HCT116 (cell line): ENCODE measurements at regions not wholly inside any gene's neighbourhood (a gene's known extent, or its start where the extent isn't known, plus 50 kb on each side); places are given as distances from the start of the nearest gene placed in this dataset.

Experiments used
- ATAC-seq: fragments of 200-7000 bp; cut with Tn5 transposase; 2 replicates; pipeline ENCODE4 v1.9.1; 2020; ENCODE audit warnings: mild to moderate bottlenecking, moderate library complexity
- BruUV-seq: library from RNA; stranded (reverse); fragments of 400-500 nt; replicated peaks from 2 replicates; lab custom pipeline; 2021; lab: Mats Ljungman, UMichigan
- CTCF ChIA-PET: fragments of 300-600 bp; sonication (Branson Sonifier 250); formaldehyde crosslinking; loops from one replicate; lab custom pipeline; 2021; ENCODE audit warnings: antibody characterized with exemption; lab: Charles Lee
- POLR2A ChIA-PET: fragments of 300-600, 350-600 bp; sonication (Branson Sonifier 250); formaldehyde crosslinking; loops from one replicate; lab custom pipeline; 2021; ENCODE audit warnings: antibody characterized with exemption; lab: Charles Lee
- RAD21 ChIA-PET, 2 experiments: fragments of 300-600 bp; sonication (Branson Sonifier 250); formaldehyde crosslinking; loops; one replicate each; lab custom pipeline; 2023; ENCODE audit warnings: low total read pairs in 2 of 2; ENCODE audit not compliant: uncharacterized antibody in 2 of 2, unreplicated experiment in 2 of 2, low non-redundant PET in 1 of 2; lab: Charles Lee
- DNase-seq: peaks from one replicate; pipeline ENCODE4 v3.0.0-alpha.2; 2010; ENCODE audit warnings: low read depth, low spot score
- H2AFZ ChIP-seq: fragments of 200-600 bp; shearing (Covaris generic), sonication (generic); 2 replicates; pipeline ENCODE4 v1.6.1; 2017; ENCODE audit warnings: low read depth, mixed run types, mixed read lengths, antibody characterized with exemption, low read length; ENCODE audit not compliant: poor library complexity, severe bottlenecking
- H3K27ac ChIP-seq: 2 replicates; pipeline ENCODE4 v1.5.1; 2012; ENCODE audit warnings: low read depth, low read length
- H3K27me3 ChIP-seq: fragments of 200-600 bp; sonication (generic); 2 replicates; pipeline ENCODE4 v1.6.1; 2016; ENCODE audit warnings: mixed run types, low read length, mixed read lengths; ENCODE audit not compliant: insufficient read depth
- H3K36me3 ChIP-seq, 2 experiments: fragments of 200-500 bp in 1 of 2; fragments of 200-600 bp in 1 of 2; sonication (Bioruptor generic) in 1 of 2; sonication (generic) in 1 of 2; 2 replicates each; pipeline versions ENCODE4 v1.5.1 to v1.6.1; 2014 to 2016; ENCODE audit warnings: low read length in 2 of 2, inconsistent platforms in 1 of 2, mixed read lengths in 1 of 2, mixed run types in 1 of 2; ENCODE audit not compliant: insufficient read depth in 2 of 2, control insufficient read depth in 1 of 2
- H3K4me1 ChIP-seq, 2 experiments: fragments of 200-600 bp in 1 of 2; sonication (generic) in 1 of 2; 2 replicates each; pipeline versions ENCODE4 v1.5.1 to v1.6.1; 2012 to 2017; ENCODE audit warnings: low read length in 2 of 2, inconsistent platforms in 1 of 2, mild to moderate bottlenecking in 1 of 2, mixed read lengths in 1 of 2, mixed run types in 1 of 2, moderate library complexity in 1 of 2; ENCODE audit not compliant: insufficient read depth in 2 of 2, control insufficient read depth in 1 of 2
- H3K4me2 ChIP-seq: fragments of 200-600 bp; sonication (generic); 2 replicates; pipeline ENCODE4 v1.6.1; 2017; ENCODE audit warnings: mixed run types, low read length, mixed read lengths
- H3K4me3 ChIP-seq, 2 experiments: fragments of 200-600 bp in 1 of 2; sonication (generic) in 1 of 2; replicated peaks in 1 of 2; 2 replicates each; pipeline ENCODE4 v1.5.1; 2011 to 2016; ENCODE audit warnings: low read length in 2 of 2, control low read depth in 1 of 2, low read depth in 1 of 2, mild to moderate bottlenecking in 1 of 2, mixed read lengths in 1 of 2, mixed run types in 1 of 2
- H3K79me2 ChIP-seq: fragments of 200-600 bp; sonication (generic); 2 replicates; pipeline ENCODE4 v1.6.1; 2017; ENCODE audit warnings: mild to moderate bottlenecking, mixed run types, low read length, moderate library complexity, mixed read lengths; ENCODE audit not compliant: insufficient read depth
- H3K9ac ChIP-seq: fragments of 200-600 bp; sonication (generic); 2 replicates; pipeline ENCODE4 v1.6.1; 2016; ENCODE audit warnings: low read length, mixed read lengths
- H3K9me2 ChIP-seq: fragments of 200-600 bp; sonication (generic), shearing (Covaris generic); 2 replicates; pipeline ENCODE4 v1.6.1; 2017; ENCODE audit warnings: mixed run types, mild to moderate bottlenecking, moderate library complexity; ENCODE audit not compliant: insufficient read depth
- H3K9me3 ChIP-seq, 2 experiments: fragments of 200-500 bp in 1 of 2; fragments of 200-600 bp in 1 of 2; sonication (Bioruptor generic) in 1 of 2; sonication (generic) in 1 of 2; 2 replicates each; pipeline ENCODE4 v1.6.1; 2014 to 2017; ENCODE audit warnings: low read length in 2 of 2, mixed read lengths in 2 of 2, inconsistent platforms in 1 of 2, low read depth in 1 of 2, mild to moderate bottlenecking in 1 of 2, mixed run types in 1 of 2, moderate library complexity in 1 of 2; ENCODE audit not compliant: control insufficient read depth in 1 of 2, insufficient read depth in 1 of 2
- H4K20me1 ChIP-seq: fragments of 200-600 bp; sonication (generic), shearing (Covaris generic); 2 replicates; pipeline ENCODE4 v1.6.1; 2017; ENCODE audit warnings: mixed run types, mild to moderate bottlenecking, moderate library complexity; ENCODE audit not compliant: insufficient read depth
- FOSL1 ChIP-seq: IDR thresholded peaks from 2 replicates; pipeline ENCODE4 v1.6.1; 2012; ENCODE audit warnings: low read depth
- JUND ChIP-seq: IDR thresholded peaks from 2 replicates; pipeline ENCODE4 v1.6.1; 2012
- POLR2AphosphoS5 ChIP-seq: IDR thresholded peaks from 2 replicates; pipeline ENCODE4 v1.6.1; 2011; ENCODE audit warnings: mild to moderate bottlenecking, low read depth, low read length, moderate library complexity
- SIN3A ChIP-seq: IDR thresholded peaks from 2 replicates; pipeline ENCODE4 v1.6.1; 2012; ENCODE audit warnings: low read depth
- TCF7L2 ChIP-seq: IDR thresholded peaks from 2 replicates; pipeline ENCODE4 v1.7.0; 2011; ENCODE audit warnings: borderline replicate concordance, inconsistent platforms; ENCODE audit not compliant: insufficient read depth, insufficient read length; ENCODE audit errors: extremely low read depth
- YY1 ChIP-seq: IDR thresholded peaks from 2 replicates; pipeline ENCODE4 v1.6.1; 2011; ENCODE audit warnings: low read length, low read depth, moderate library complexity, mild to moderate bottlenecking; ENCODE audit not compliant: insufficient replicate concordance; ENCODE audit errors: extremely low read depth
- ZFX ChIP-seq: fragments of 450-650 bp; IDR thresholded peaks from 2 replicates; pipeline ENCODE4 v1.6.1; 2017
- ZNF274 ChIP-seq: fragments of 200-500 bp; sonication (Bioruptor generic); IDR thresholded peaks from 2 replicates; pipeline ENCODE4 v1.6.1; 2014; ENCODE audit warnings: mild to moderate bottlenecking, low read depth, low read length, inconsistent platforms
- intact Hi-C: fragments of 100-400 bp; cut with micrococcal nuclease; formaldehyde crosslinking; loops from 2 replicates; pipeline ENCODE4 v1.10.0; 2022
- TF ChIP-seq, protein P1 (sequence below): IDR thresholded peaks from 2 replicates; pipeline ENCODE4 v1.6.1; 2011; ENCODE audit warnings: mild to moderate bottlenecking, low read length, moderate library complexity; ENCODE audit not compliant: insufficient replicate concordance; ENCODE audit errors: extremely low read depth

DNA sequence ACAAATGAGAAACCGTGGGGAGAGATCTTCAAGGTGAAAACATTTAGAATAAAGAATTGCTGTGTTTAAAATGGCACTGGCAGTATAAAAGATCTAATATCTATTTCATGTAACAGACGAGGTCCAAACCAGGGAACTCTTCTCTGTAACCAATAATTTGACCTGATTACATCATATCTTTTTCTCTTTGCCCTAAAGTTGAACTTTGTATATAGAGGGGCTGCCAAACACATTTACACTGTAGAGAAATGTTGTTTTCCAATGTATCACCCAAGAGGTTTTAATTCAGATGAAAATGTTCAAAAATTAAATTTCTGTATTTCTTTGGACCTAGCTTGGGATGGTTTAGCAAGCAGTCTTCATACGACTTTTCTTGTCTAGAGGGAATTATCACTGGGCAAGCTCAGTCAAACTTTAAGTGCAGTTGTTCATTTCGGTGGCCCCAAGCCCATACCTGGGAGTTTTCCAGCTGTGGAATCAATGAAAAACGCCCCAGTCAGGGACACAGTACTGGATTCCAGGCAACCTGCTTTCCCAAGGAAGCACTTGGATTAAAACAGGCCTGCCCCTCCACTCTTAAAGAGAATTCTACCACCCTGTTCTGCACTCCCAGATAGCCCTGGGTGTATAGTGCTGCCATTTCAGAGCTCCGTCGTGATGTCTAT, 208.5 kb upstream of the FN1 start (continued):
- no peak for TF ChIP-seq FOSL1
- no peak for TF ChIP-seq POLR2AphosphoS5
- TF ChIP-seq ZNF274 = no peak
- TF ChIP-seq SIN3A = no peak
- TF ChIP-seq, all 23 proteins: peak for 0

DNA sequence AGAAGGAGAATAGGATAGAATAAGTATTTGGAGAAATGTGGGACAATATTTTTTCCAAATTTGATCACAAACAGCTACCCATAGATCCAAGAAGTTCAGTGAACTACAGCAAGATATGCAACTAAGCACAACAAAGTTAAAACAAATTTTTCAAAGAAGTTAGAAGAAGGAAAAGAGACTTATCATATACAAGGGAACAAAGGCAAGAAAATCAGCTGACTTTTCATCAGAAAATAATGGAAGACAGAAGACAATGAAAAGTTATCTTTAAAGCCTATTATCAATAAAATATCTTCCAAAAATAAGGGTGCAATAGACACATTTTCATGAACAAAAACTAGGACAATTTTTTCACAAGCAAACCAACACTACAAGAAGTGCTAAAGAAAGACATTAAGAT, 202.8 kb upstream of the FN1 start:
- no peak overlapping the region for H3K4me2 ChIP-seq
- H3K9me2 ChIP-seq = no peaks in the 10 kb centered on the region
- TF ChIP-seq TCF7L2 (no peak), YY1 (no peak), ZFX (no peak), ZNF274 (no peak), JUND (no peak)
- TF ChIP-seq, protein P1, sequence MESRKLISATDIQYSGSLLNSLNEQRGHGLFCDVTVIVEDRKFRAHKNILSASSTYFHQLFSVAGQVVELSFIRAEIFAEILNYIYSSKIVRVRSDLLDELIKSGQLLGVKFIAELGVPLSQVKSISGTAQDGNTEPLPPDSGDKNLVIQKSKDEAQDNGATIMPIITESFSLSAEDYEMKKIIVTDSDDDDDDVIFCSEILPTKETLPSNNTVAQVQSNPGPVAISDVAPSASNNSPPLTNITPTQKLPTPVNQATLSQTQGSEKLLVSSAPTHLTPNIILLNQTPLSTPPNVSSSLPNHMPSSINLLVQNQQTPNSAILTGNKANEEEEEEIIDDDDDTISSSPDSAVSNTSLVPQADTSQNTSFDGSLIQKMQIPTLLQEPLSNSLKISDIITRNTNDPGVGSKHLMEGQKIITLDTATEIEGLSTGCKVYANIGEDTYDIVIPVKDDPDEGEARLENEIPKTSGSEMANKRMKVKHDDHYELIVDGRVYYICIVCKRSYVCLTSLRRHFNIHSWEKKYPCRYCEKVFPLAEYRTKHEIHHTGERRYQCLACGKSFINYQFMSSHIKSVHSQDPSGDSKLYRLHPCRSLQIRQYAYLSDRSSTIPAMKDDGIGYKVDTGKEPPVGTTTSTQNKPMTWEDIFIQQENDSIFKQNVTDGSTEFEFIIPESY = no peak
- H2AFZ ChIP-seq = no peak overlapping the region
- ChIA-PET RAD21 (no interaction called here), POLR2A (no interaction called here), CTCF (no interaction called here)
- intact Hi-C loops = no loop called here
- H3K27ac ChIP-seq = no peak overlapping the region
- no TSS peak for BruUV-seq
- H3K9me3 ChIP-seq = peaks cover 0 to 6% of the 10 kb centered on the region in 2 experiments; a peak in 1 of 4 replicates
- H3K79me2 ChIP-seq = no peaks in the 10 kb centered on the region
- DNase-seq (no peak), ATAC-seq (no peak)
- no peaks in the 10 kb centered on the region for H3K36me3 ChIP-seq
- H3K4me3 ChIP-seq = no peak overlapping the region
- no peaks in the 10 kb centered on the region for H3K27me3 ChIP-seq
- H3K9ac ChIP-seq = no peak overlapping the region
- H4K20me1 ChIP-seq = no peaks in the 10 kb centered on the region
- H3K4me1 ChIP-seq = no peaks in the 10 kb centered on the region
